ENCODE measurements at regions not wholly inside any gene's neighbourhood (a gene's known extent, or its start where the extent isn't known, plus 50 kb on each side); places are given as distances from the start of the nearest gene placed in this dataset.
"Not testable (repeated sequence)": the region's sequence is repeated elsewhere in the genome, so short reads cannot be mapped to it uniquely, and the experiment has no call there.

- no peak for DNase-seq
Measured at GRCh38 chr7:138328215-138328614, 131.8 kb upstream of the TRIM24 start.

GRCh38 chr7:138332850-138333249, 127.2 kb upstream of the TRIM24 start:
- not testable (repeated sequence) for DNase-seq

- peak; percentile 85 for DNase-seq
Measured at GRCh38 chr7:138338361-138338760, 121.7 kb upstream of the TRIM24 start.

GRCh38 chr7:138339229-138339628, 120.8 kb upstream of the TRIM24 start:
- not testable (repeated sequence) for DNase-seq

- DNase-seq, result no peak
Measured at GRCh38 chr7:138342990-138343389, 117.1 kb upstream of the TRIM24 start.

GRCh38 chr7:138345567-138345966, 114.5 kb upstream of the TRIM24 start:
- DNase-seq, result no peak

GRCh38 chr7:138346975-138347374, 113.1 kb upstream of the TRIM24 start:
- no peak for DNase-seq

- no peak for DNase-seq
Measured at GRCh38 chr7:138349841-138350700, 110.0 kb upstream of the TRIM24 start.

- no peak for DNase-seq
Measured at GRCh38 chr7:138350701-138351357, 109.2 kb upstream of the TRIM24 start.

- DNase-seq, result no peak
Measured at GRCh38 chr7:138352570-138353461, 107.2 kb upstream of the TRIM24 start.

GRCh38 chr7:138354066-138354465, 106.0 kb upstream of the TRIM24 start:
- DNase-seq, result no peak

- no peak for DNase-seq
Measured at GRCh38 chr7:138355254-138355653, 104.8 kb upstream of the TRIM24 start.

GRCh38 chr7:138358850-138359341, 101.2 kb upstream of the TRIM24 start:
- no peak for DNase-seq

- DNase-seq, result no peak
Measured at GRCh38 chr7:138359870-138360559, 100.0 kb upstream of the TRIM24 start.

- no peak for DNase-seq
Measured at GRCh38 chr7:138363721-138364120, 96.3 kb upstream of the TRIM24 start.

GRCh38 chr7:138366137-138366536, 93.9 kb upstream of the TRIM24 start:
- DNase-seq, result not testable (repeated sequence)

- DNase-seq, result not testable (repeated sequence)
Measured at GRCh38 chr7:138366676-138367075, 93.4 kb upstream of the TRIM24 start.

- no peak for DNase-seq
Measured at GRCh38 chr7:138369797-138370196, 90.3 kb upstream of the TRIM24 start.

GRCh38 chr7:138370956-138371355, 89.1 kb upstream of the TRIM24 start:
- DNase-seq, result no peak

GRCh38 chr7:138374119-138374693, 85.9 kb upstream of the TRIM24 start:
- no peak for DNase-seq

- no peak for DNase-seq
Measured at GRCh38 chr7:138377306-138377705, 82.8 kb upstream of the TRIM24 start.

All from NCI-H1105 (cell line).